Activated naive CD4-positive, alpha-beta T cell treated with anti-CD3 and anti-CD28 coated beads, Interleukin-2, amount 50 U/mL, for 72 hours (primary cell): ENCODE measurements at regions not wholly inside any gene's neighbourhood (a gene's known extent, or its start where the extent isn't known, plus 50 kb on each side); places are given as distances from the start of the nearest gene placed in this dataset.

Source experiments
- ATAC-seq, 2 donors: fragments of 150-1000 bp; cut with Tn5 transposase; 2 replicates each; pipeline ENCODE4 v1.10.0; 2021; ENCODE audit warnings: mild to moderate bottlenecking in 2 of 2, moderate library complexity in 2 of 2
- DNase-seq, 2 donors: peaks; one replicate each; pipeline ENCODE4 v3.0.0; 2021 to 2022; ENCODE audit warnings: low spot score in 2 of 2
- H3K27ac Mint-ChIP-seq, 2 donors: one replicate each; pipeline ENCODE4 v1.8.0; 2022; ENCODE audit warnings: mild to moderate bottlenecking in 2 of 2, mixed read lengths in 2 of 2
- H3K36me3 Mint-ChIP-seq, 2 donors: one replicate each; pipeline ENCODE4 v1.8.0; 2022; ENCODE audit warnings: mixed read lengths in 2 of 2
- H3K9me3 Mint-ChIP-seq, 2 donors: one replicate each; pipeline ENCODE4 v1.8.0; 2022; ENCODE audit warnings: mixed read lengths in 2 of 2

DNA sequence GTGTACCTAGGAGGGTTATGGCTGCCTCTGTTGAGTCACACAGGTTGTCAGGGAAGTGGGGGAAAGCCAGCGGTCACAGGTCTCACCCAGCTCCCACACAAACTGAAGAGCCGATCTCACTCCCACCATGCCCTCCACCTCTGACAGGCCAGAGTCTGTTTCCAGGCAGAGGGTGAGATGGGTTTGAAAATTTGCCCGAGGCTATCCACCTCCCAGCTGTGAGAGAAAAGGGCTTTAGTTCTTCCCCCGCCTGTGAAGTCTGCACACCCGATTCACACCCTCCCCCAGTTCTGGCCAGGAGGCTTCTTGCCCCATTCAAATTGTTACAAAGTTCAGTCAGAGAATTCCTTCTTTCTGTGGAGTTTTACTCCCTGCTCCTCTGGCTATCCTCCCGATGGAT is 446.9 kb downstream of the EDEM1 start:
- Mint-ChIP-seq H3K9me3 (peaks cover 0 to 13% of the 10 kb centered on the region in 2 donors), H3K36me3 (no peaks in the 10 kb centered on the region), H3K27ac (no peak overlapping the region)
- ATAC-seq (no peak), DNase-seq (no peak)

DNA sequence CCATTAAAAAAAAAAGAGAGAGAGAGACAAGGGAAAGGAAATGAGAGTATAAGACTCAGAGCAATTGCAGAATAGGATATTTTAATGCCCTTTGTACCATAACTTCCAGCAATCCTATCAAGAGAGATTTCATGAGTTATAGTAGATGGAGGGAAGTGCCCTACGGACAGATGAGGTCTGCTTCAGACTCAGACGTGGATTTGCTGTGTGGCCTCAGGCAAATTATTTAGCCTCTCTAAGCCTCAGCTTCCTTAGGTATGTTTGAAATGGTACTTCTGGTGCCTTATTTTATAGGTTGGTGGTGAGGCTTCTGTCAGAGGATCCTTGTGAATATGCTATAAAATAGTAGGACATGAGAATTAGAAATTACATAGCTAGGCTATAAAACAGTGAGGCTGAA is 448.2 kb downstream of the EDEM1 start:
- no peak overlapping the region for H3K27ac Mint-ChIP-seq
- DNase-seq (no peak), ATAC-seq (no peak)
- no peaks in the 10 kb centered on the region for H3K36me3 Mint-ChIP-seq
- H3K9me3 Mint-ChIP-seq = peaks cover 6 to 18% of the 10 kb centered on the region in 2 donors

DNA sequence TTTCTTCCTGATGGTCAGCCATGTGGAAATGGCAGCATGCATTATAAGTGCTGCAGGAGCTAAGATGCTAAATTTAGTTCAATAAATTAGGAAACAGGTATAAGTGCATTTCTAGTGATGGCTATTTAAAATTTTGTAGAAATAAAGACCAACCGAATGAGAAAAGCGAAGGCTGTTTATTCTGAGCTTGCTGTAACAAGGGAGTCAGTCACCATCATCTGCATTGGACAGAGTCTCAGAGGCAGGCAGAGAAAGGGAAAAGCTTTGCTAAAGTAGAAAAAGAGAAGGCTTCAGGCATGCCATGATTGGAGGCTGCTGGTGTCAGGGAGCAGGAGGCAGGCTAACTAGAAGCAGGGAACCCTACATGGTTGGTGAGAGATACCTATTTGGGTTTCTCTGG is 451.0 kb downstream of the EDEM1 start:
- Mint-ChIP-seq H3K27ac (no peak overlapping the region), H3K36me3 (no peaks in the 10 kb centered on the region), H3K9me3 (peaks cover 10 to 18% of the 10 kb centered on the region in 2 donors)
- ATAC-seq = no peak
- DNase-seq = no peak

DNA sequence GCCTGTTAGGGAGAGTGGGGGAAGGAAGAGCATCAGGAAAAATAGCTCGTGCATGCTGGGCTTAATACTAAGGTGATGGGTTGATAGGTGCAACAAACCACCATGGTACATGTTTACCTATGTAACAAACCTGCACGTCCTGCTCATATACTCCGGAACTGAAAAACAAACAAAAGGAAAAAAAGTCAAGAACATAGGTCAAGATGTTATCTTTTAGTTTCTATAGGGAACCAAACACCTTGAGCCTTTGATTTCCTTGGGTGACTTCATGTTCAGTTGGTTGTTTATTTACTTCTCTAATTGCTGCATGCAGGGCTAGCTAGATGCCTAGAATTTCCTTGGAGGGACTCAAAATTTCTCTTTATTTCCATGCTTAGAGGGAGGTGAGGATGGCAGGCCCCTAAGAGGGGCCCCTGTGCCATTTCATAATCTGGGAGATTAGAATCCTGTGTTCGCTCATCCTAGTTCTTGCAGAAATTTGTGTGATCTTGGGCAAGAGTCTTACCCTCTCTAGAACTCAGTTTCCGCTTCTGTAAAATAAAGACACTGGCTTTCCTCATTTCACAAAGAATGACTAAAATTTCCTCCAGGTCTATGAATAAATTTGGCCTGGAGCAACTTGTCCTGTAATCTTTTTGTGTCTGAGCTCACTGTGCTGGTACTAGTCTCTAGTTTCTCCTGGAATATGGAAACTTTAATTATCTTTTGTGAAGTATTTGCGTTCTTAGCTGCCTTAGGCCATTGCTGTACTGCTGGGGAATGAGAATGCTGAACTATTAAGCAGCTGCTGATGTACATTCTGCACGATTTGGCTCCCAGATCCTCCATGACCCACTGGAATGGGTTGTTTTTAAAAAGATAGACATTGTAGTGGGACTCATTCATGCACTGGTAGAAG is 457.5 kb downstream of the EDEM1 start:
- Mint-ChIP-seq H3K36me3 (no peaks in the 10 kb centered on the region), H3K27ac (no peak overlapping the region), H3K9me3 (peaks cover 5 to 24% of the 10 kb centered on the region in 2 donors)
- ATAC-seq (no peak), DNase-seq (no peak)

DNA sequence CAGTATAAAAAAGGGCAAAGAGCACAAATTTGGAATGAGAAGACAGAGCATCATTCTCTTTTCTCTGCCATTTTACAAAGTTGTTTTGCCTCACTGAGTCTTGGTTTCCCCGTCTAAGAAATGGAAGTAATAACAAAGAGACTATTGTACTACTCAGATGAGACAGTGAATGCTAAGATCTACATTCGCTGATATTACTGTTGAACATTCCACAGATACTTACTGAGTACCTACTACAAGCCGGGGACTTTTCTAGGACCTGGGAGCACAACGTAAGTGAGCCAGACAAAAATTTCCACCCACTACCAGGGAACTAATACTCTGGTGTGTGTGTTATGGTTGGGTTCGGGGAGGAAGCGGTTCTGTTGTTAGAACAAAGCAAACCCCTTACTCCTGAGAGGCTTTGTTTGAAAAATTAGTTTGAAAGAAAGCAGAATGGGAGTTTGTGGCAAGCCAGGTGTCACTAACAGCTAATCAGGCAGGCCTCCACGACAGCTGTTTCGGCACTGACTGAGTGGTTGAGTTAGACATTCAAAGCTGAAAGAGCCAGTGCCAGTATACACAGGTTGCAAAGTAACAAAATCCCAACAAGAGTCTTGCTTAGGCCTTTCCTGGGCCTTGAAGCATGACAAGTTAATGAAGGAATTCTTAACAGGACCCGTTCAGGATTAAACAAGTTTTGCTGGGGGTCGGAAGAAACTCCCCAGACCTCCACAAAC is 458.3 kb downstream of the EDEM1 start:
- Mint-ChIP-seq H3K27ac (no peak overlapping the region), H3K36me3 (no peaks in the 10 kb centered on the region), H3K9me3 (peaks cover 0 to 18% of the 10 kb centered on the region in 2 donors)
- DNase-seq = no peak
- ATAC-seq = no peak

DNA sequence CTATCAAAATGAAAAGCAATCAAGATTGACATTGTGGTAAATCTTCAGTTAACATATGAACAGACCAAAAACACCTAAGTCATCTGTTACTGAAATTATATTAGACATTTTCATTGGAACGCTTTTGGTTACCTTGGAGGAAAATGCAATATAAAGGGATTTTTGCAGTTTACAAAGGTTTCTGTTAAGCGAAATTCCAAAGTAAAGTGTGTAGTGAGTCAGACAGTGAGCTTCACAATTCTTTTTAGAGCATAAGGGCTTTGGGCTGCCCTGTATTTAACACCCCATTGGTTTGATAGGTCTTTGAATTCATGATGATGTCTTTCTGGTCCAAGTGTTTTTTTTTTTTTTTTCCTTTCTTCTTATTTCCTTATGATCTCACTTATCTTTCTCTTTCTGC is 462.8 kb downstream of the EDEM1 start:
- peaks cover 15 to 18% of the 10 kb centered on the region in 2 donors for H3K9me3 Mint-ChIP-seq
- no peak overlapping the region for H3K27ac Mint-ChIP-seq
- ATAC-seq (no peak), DNase-seq (no peak)
- H3K36me3 Mint-ChIP-seq = no peaks in the 10 kb centered on the region

DNA sequence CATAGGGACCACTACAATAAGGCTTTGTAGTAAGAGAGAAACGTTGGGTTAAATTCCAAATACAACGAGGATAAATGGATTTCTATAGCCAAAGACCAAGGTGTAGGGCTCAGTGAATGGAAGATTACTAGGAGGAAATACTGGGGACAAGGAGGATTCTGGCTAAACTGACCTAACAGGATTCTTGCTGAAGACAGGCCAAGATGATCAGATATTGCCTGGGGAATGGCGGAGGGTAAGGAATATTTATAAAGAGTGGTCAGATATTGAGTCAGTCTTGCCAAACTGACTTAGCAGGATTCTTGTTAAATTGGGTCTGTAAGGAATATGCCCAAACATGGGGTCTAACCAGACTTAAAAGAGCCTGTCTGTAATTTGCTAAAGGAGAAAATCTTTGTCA is 463.8 kb downstream of the EDEM1 start:
- Mint-ChIP-seq H3K36me3 (no peaks in the 10 kb centered on the region), H3K27ac (no peak overlapping the region), H3K9me3 (peaks cover 16 to 18% of the 10 kb centered on the region in 2 donors)
- ATAC-seq = no peak
- DNase-seq = no peak

DNA sequence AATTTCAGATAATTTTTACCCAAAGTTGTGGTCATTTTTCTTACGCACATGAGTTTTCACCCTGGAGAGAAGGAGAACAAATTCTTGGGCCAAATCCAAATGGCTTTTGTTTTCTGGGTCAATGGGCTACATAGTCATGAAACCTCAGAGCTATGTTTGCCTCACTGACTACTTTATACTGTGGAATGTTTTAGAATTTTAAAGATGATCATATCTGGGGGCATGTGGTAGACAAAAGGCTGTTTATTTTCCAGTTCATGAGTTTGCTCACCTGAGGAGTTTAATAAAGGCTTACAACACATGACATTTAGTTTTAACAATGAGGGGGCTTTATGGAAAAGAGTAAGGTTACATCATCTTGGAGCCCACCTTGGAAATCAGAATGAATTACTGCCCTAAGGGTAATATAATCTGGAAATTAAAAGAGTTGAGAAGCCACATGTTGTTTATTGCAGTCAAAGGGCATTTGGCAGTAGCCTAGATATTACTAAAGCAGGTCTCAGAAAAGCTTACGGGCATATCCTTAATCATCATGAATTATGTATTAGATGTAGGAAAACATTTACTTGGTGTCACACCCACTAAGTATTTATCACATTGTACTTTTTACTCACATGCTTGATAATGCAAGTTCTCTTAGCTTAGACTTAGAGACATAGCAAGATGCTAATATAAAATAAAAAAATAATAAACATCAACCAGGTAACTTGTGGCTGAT is 466.1 kb downstream of the EDEM1 start:
- Mint-ChIP-seq H3K36me3 (no peaks in the 10 kb centered on the region), H3K9me3 (peaks cover 16 to 30% of the 10 kb centered on the region in 2 donors), H3K27ac (no peak overlapping the region)
- ATAC-seq = no peak
- no peak for DNase-seq

DNA sequence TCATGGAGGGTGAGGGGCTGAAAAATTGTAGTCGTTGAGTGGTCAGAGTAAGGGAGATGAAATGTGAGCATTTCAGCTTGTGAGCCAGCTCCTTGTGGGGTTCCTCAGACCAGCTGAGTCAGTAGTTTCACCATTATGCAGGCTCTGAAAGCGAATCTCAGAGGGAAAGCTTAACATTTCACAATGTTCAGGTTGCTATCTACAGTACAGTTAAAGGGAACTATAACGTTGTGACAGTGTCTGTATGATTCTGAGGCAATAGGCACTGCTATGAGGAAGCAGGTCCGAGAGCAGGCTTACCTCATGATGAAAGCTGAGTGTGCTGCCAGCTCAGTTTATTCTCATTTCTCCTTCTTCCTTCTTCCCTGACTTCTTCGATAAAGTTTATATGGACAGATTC is 469.6 kb downstream of the EDEM1 start:
- H3K27ac Mint-ChIP-seq = no peak overlapping the region
- DNase-seq = no peak
- peaks cover 23 to 28% of the 10 kb centered on the region in 2 donors for H3K9me3 Mint-ChIP-seq
- no peak for ATAC-seq
- H3K36me3 Mint-ChIP-seq = no peaks in the 10 kb centered on the region

DNA sequence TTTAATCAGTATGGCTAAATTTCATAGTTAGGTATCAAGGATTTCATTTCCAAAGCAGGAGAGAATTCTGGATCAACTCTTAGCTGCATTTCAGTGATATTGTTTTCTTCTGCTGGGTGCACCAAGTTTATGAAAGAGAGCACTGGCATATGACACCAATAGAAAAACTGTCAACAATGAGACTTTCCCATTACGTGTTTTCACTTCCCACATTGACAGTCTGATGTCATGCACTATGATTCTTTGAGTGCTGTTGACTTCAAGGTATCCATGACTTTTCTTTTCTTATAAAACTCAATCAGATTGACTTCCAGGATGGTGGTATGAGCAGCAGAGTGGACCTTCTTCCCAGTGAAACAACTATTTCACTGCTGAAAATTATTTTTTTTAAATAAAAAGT is 476.1 kb downstream of the EDEM1 start:
- peaks cover 28 to 29% of the 10 kb centered on the region in 2 donors for H3K9me3 Mint-ChIP-seq
- DNase-seq = no peak
- no peaks in the 10 kb centered on the region for H3K36me3 Mint-ChIP-seq
- no peak for ATAC-seq
- H3K27ac Mint-ChIP-seq = no peak overlapping the region

DNA sequence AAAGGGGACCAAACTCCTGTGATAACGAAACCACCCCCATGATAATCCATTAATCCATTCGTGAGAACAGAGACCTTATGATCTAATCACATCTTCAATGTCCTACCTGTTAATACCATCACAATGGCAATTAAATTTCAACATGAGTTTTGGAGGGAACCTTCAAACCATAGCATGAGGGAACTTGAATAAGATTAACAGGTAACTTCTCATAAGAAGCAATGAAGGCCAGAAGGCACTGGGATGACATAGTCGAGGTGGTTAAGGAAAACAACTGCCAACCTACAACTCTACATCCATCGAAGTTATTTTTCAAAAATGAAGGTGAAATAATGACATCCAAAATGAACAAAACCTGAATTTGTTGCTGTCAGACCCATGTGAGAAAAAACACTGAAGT is 478.9 kb downstream of the EDEM1 start:
- ATAC-seq (no peak), DNase-seq (no peak)
- peaks cover 16 to 27% of the 10 kb centered on the region in 2 donors for H3K9me3 Mint-ChIP-seq
- no peak overlapping the region for H3K27ac Mint-ChIP-seq
- no peaks in the 10 kb centered on the region for H3K36me3 Mint-ChIP-seq

DNA sequence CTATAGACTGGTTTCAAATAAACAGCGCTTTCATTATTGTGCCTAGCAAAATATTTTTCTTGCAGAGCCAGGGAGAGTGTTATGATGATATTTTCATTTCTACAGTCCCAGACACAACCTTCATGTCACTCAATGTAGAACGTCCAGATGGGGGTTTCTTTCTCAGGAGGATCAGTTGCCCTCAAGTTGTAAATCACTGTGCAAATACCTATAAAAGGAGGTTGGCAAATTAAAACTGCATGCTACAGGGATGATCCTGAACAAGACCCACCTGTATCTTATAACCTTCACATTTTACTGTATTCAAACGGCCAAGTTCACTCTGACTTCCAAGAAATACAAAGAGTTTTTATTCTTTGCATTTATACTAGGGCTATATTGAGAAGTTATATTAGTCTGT is 486.0 kb downstream of the EDEM1 start:
- no peak for DNase-seq
- H3K9me3 Mint-ChIP-seq = peaks cover 10 to 13% of the 10 kb centered on the region in 2 donors

DNA sequence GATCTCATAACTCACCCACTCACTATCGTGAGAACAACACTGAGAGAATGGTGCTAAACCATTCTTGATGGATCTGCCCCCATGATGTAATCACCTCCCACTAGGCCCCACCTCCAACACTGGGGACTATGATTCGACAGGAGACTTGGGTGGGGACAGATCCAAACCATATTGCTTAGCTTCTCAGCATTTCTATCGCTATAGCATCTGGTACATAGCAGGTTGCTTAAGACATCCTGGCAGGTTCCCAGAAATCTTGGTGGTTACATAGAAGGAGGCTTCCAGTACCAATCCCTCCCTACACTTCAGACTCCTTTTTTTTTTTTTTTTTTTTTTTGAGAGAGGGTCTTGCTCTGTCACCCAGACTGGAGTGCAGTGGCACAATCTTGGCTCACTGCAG is 487.8 kb downstream of the EDEM1 start:
- Mint-ChIP-seq H3K27ac (no peak overlapping the region), H3K36me3 (no peaks in the 10 kb centered on the region), H3K9me3 (peaks cover 12 to 17% of the 10 kb centered on the region in 2 donors)
- ATAC-seq (no peak), DNase-seq (no peak)

More for the DNA sequence above, 486.0 kb downstream of the EDEM1 start:
- Mint-ChIP-seq H3K27ac (no peak overlapping the region), H3K36me3 (no peaks in the 10 kb centered on the region)
- ATAC-seq = no peak

DNA sequence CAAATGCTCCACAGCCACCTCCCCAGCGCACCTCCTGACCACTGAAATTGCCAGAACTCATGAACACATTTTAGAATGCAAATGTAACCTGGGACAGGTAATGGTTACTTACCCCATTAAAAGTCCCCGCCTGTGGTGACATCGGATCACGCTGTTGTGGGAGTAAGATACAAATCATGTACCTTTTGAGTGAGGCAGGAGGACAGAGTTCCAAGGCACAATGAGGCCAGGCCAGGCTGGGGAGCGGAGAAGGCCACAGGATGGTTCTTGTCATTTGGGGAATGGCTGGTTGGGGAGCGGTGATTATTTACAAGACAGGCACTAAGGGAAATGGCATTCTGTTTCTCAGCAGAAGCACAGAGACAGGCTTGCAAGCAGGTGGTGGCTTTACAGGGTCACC is 490.0 kb downstream of the EDEM1 start:
- Mint-ChIP-seq H3K36me3 (no peaks in the 10 kb centered on the region), H3K9me3 (peaks cover 18 to 21% of the 10 kb centered on the region in 2 donors), H3K27ac (no peak overlapping the region)
- DNase-seq (no peak), ATAC-seq (no peak)

DNA sequence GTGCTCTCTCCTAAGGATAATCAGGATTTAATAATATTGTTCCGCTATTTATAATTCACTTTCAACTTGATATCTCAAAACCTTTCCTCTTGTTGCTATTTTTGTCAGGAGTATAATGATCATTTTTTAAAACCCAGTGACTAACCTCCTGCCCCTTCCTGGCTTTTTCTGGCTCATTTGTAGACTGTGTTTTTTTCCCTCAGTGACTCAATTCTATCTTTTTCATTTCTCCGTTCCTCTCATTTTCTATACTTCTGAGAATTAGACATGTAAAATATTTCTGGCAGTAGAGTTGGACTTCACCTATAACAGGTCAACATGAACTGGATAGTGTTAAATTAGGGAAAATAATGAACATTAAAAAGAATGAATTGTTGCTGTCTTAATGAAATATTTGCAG is 490.7 kb downstream of the EDEM1 start:
- Mint-ChIP-seq H3K27ac (no peak overlapping the region), H3K9me3 (peaks cover 18 to 21% of the 10 kb centered on the region in 2 donors), H3K36me3 (no peaks in the 10 kb centered on the region)
- ATAC-seq (no peak), DNase-seq (no peak)

DNA sequence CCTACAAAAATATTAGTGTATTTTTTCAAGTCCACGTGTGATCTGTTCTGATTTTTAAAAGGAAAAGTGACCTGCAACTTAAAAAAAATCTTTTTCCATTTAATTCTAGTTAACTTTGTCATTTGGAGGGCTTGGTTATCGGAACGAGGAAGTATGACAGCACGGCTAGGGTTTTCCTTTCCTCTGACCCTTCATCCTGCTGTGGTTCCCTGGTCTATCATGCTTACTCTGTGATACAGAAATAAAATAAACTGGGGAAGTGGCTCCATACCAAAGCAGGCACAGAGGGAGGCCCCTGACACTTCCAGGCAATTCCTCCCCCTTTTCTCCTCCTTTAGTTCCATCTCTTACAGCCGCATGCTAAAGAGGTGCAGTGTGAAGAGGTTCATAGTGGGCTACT is 491.3 kb downstream of the EDEM1 start:
- H3K36me3 Mint-ChIP-seq = no peaks in the 10 kb centered on the region
- no peak overlapping the region for H3K27ac Mint-ChIP-seq
- peaks cover 18 to 21% of the 10 kb centered on the region in 2 donors for H3K9me3 Mint-ChIP-seq
- DNase-seq (no peak), ATAC-seq (no peak)

DNA sequence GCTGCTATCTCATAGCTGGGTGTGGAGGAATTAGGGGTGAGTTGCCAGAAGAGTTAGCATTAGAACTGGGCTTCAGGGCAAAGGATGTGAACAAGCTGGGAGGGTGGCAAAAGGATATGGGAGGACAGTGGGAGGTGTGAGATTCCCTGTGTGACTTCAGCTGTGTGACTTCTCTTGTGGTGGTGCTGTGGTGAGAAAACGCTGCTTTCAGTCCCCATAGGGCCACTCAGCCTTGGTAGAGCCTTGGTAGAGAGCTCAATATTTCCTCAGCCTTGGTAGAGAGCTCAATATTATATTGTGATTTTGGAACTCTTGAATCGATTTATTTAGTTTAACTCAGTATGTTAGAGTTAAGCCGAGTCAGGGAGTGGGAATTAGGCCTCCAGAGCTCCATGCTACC is 499.7 kb downstream of the EDEM1 start:
- DNase-seq = no peak

More for the DNA sequence above, 499.7 kb downstream of the EDEM1 start:
- Mint-ChIP-seq H3K27ac (no peak overlapping the region), H3K9me3 (peaks cover 10 to 19% of the 10 kb centered on the region in 2 donors), H3K36me3 (peaks cover 0 to 7% of the 10 kb centered on the region in 2 donors)
- ATAC-seq = no peak
